ENCODE measurements at regions not wholly inside any gene's neighbourhood (a gene's known extent, or its start where the extent isn't known, plus 50 kb on each side); places are given as distances from the start of the nearest gene placed in this dataset.

- ATAC-seq (ENCODE audit: low read depth): no peak
- H3K27ac Mint-ChIP-seq: no peak overlapping the region
Observed at GRCh38 chrX:40928076-40928475, 157.2 kb upstream of the USP9X start.

GRCh38 chrX:40931921-40932320 is 153.3 kb upstream of the USP9X start:
- POLR2A ChIA-PET: no interaction called here
- Mint-ChIP-seq H3K4me1 (peaks cover 11% of the 10 kb centered on the region), H3K27ac (no peak overlapping the region), H3K27me3 (no peaks in the 10 kb centered on the region), H3K4me3 (no peak overlapping the region), H3K9me3 (ENCODE audit: insufficient read depth) (no peaks in the 10 kb centered on the region)
- CTCF ChIA-PET: no interaction called here
- Histone ChIP-seq H3K9ac (ENCODE audit: low read length) (no peak overlapping the region), H2AFZ (ENCODE audit: insufficient read depth, low read depth, low read length, poor library complexity, severe bottlenecking) (no peak overlapping the region), H3K79me2 (ENCODE audit: control insufficient read depth, insufficient read depth, low read length) (no peaks in the 10 kb centered on the region), H3K4me1 (ENCODE audit: control insufficient read depth in 2 of 2, insufficient read depth in 2 of 2, low read length in 2 of 2) (peaks cover 8 to 15% of the 10 kb centered on the region in 2 donors), H3K4me2 (replicated peaks; ENCODE audit: low read depth, low read length, poor library complexity, severe bottlenecking) (no peak overlapping the region), H4K20me1 (ENCODE audit: control insufficient read depth, insufficient read depth, low read length, poor library complexity, severe bottlenecking) (no peaks in the 10 kb centered on the region), H3K4me3 (ENCODE audit: control extremely low read depth in 1 of 5, extremely low read depth in 1 of 5, insufficient read depth in 1 of 5, low read depth in 2 of 5, low read length in 4 of 5) (no peak overlapping the region), H3K36me3 (replicated peaks in 1 of 2; ENCODE audit: control extremely low read depth in 1 of 2, control insufficient read depth in 1 of 2, extremely low read depth in 1 of 2, insufficient read depth in 2 of 2, low read length in 1 of 2) (no peaks in the 10 kb centered on the region), H3K9me3 (ENCODE audit: control extremely low read depth in 1 of 3, control insufficient read depth in 2 of 3, insufficient read depth in 1 of 3, low read length in 2 of 3) (peaks cover 0 to 5% (median 2%) of the 10 kb centered on the region in 3 donors), H3K27ac (ENCODE audit: low read length in 2 of 2) (no peak overlapping the region), H3K27me3 (replicated peaks in 1 of 4; ENCODE audit: control extremely low read depth in 1 of 4, control insufficient read depth in 3 of 4, insufficient read depth in 4 of 4, low read length in 3 of 4) (no peaks in the 10 kb centered on the region)
- DNase-seq: no peak
- ATAC-seq (ENCODE audit: low read depth): no peak
- WGBS (ENCODE audit: insufficient coverage): 95% methylated on average over 2 of the region's 2 CpGs
- TF ChIP-seq CTCF (IDR thresholded peaks at IDR 0.05) (no peak), EZH2 (IDR thresholded peaks at IDR 0.05; ENCODE audit: borderline replicate concordance, insufficient read depth, low read depth, low read length, poor library complexity, severe bottlenecking) (no peak)
- intact Hi-C loops (cut with micrococcal nuclease): no loop called here

More at GRCh38 chrX:40928076-40928475, 157.2 kb upstream of the USP9X start:
- H3K9ac ChIP-seq (ENCODE audit: low read length): no peak overlapping the region
- H3K4me3 ChIP-seq (ENCODE audit: control extremely low read depth in 1 of 5, extremely low read depth in 1 of 5, insufficient read depth in 1 of 5, low read depth in 2 of 5, low read length in 4 of 5): no peak overlapping the region
- ChIA-PET POLR2A (no interaction called here), CTCF (no interaction called here)
- intact Hi-C loops (cut with micrococcal nuclease): no loop called here
- no peaks in the 10 kb centered on the region for H3K79me2 ChIP-seq (ENCODE audit: control insufficient read depth, insufficient read depth, low read length)
- H3K36me3 ChIP-seq (replicated peaks in 1 of 2; ENCODE audit: control extremely low read depth in 1 of 2, control insufficient read depth in 1 of 2, extremely low read depth in 1 of 2, insufficient read depth in 2 of 2, low read length in 1 of 2): no peaks in the 10 kb centered on the region
- Mint-ChIP-seq H3K4me3 (no peak overlapping the region), H3K27me3 (no peaks in the 10 kb centered on the region), H3K4me1 (peaks cover 2% of the 10 kb centered on the region), H3K9me3 (ENCODE audit: insufficient read depth) (peaks cover 4% of the 10 kb centered on the region)
- H3K4me2 ChIP-seq (replicated peaks; ENCODE audit: low read depth, low read length, poor library complexity, severe bottlenecking): no peak overlapping the region
- TF ChIP-seq EZH2 (IDR thresholded peaks at IDR 0.05; ENCODE audit: borderline replicate concordance, insufficient read depth, low read depth, low read length, poor library complexity, severe bottlenecking): no peak
- no peak for TF ChIP-seq CTCF (IDR thresholded peaks at IDR 0.05)
- no peaks in the 10 kb centered on the region for H4K20me1 ChIP-seq (ENCODE audit: control insufficient read depth, insufficient read depth, low read length, poor library complexity, severe bottlenecking)
- no peak for DNase-seq
- no peaks in the 10 kb centered on the region for H3K27me3 ChIP-seq (replicated peaks in 1 of 4; ENCODE audit: control extremely low read depth in 1 of 4, control insufficient read depth in 3 of 4, insufficient read depth in 4 of 4, low read length in 3 of 4)
- H3K27ac ChIP-seq (ENCODE audit: low read length in 2 of 2): no peak overlapping the region
- H3K9me3 ChIP-seq (ENCODE audit: control extremely low read depth in 1 of 3, control insufficient read depth in 2 of 3, insufficient read depth in 1 of 3, low read length in 2 of 3): peaks cover 0 to 5% (median 2%) of the 10 kb centered on the region in 3 donors
- no peak overlapping the region for H2AFZ ChIP-seq (ENCODE audit: insufficient read depth, low read depth, low read length, poor library complexity, severe bottlenecking)
- H3K4me1 ChIP-seq (ENCODE audit: control insufficient read depth in 2 of 2, insufficient read depth in 2 of 2, low read length in 2 of 2): peaks cover 2 to 8% of the 10 kb centered on the region in 2 donors

Measured in B cell (primary cell).